ENCODE measurements at regions not wholly inside any gene's neighbourhood (a gene's known extent, or its start where the extent isn't known, plus 50 kb on each side); places are given as distances from the start of the nearest gene placed in this dataset.

- Histone ChIP-seq H3K4ac (ENCODE audit: low read length) (no peak overlapping the region), H2AFZ (ENCODE audit: low read length) (no peak overlapping the region), H3K79me1 (ENCODE audit: low read depth, low read length) (no peaks in the 10 kb centered on the region), H3K4me2 (ENCODE audit: insufficient read depth, low read length, poor library complexity, severe bottlenecking) (no peak overlapping the region), H3K18ac (ENCODE audit: low read length) (no peak overlapping the region), H3K14ac (ENCODE audit: low read length) (no peak overlapping the region), H2BK120ac (ENCODE audit: low read depth, low read length) (no peak overlapping the region), H3K4me1 (ENCODE audit: control insufficient read depth in 2 of 2, insufficient read depth in 1 of 2, low read depth in 1 of 2, low read length in 2 of 2) (peaks cover 0 to 3% of the 10 kb centered on the region in 2 donors), H3K27ac (replicated peaks; ENCODE audit: low read length) (no peak overlapping the region), H2BK15ac (ENCODE audit: low read length) (peak overlapping the region; percentile 45), H3K9ac (ENCODE audit: low read depth, low read length, poor library complexity) (no peak overlapping the region), H3K27me3 (ENCODE audit: control insufficient read depth in 3 of 3, insufficient read depth in 3 of 3, low read depth in 1 of 3, low read length in 3 of 3) (peaks cover 0 to 20% (median 2%) of the 10 kb centered on the region in 3 experiments), H2BK5ac (ENCODE audit: low read length) (no peak overlapping the region), H4K8ac (ENCODE audit: low read depth, low read length) (no peak overlapping the region), H3K9me3 (replicated peaks in 1 of 2; ENCODE audit: control insufficient read depth in 2 of 2, insufficient read depth in 1 of 2, low read depth in 1 of 2, low read length in 2 of 2) (peaks cover 0 to 1% of the 10 kb centered on the region in 2 donors), H3K23ac (ENCODE audit: low read depth, low read length, poor library complexity) (no peak overlapping the region), H4K91ac (ENCODE audit: low read depth, low read length, poor library complexity) (no peak overlapping the region), H3K4me3 (ENCODE audit: low read length in 2 of 2) (no peak overlapping the region), H2BK12ac (ENCODE audit: low read length) (peak overlapping the region; percentile 47), H3K36me3 (replicated peaks in 1 of 2; ENCODE audit: control insufficient read depth in 2 of 2, insufficient read depth in 2 of 2, low read length in 2 of 2) (peaks cover 0 to 3% of the 10 kb centered on the region in 2 donors), H2AK5ac (ENCODE audit: low read depth, low read length) (peak overlapping the region; percentile 88)
- no peak for DNase-seq (ENCODE audit: low spot score)
- no CpG with 5 or more reads among the region's 10 CpGs for WGBS, 2 donors (ENCODE audit: extremely low coverage in 2 of 2, insufficient read length in 2 of 2, insufficient replicate concordance in 1 of 2)
These were observed 149.0 kb downstream of the MRM1 start for GRCh38 chr17:36750316-36750885.

- H3K4me1 ChIP-seq (ENCODE audit: control insufficient read depth in 2 of 2, insufficient read depth in 1 of 2, low read depth in 1 of 2, low read length in 2 of 2), result peaks cover 0 to 4% of the 10 kb centered on the region in 2 donors
- no peaks in the 10 kb centered on the region for H3K79me1 ChIP-seq (ENCODE audit: low read depth, low read length)
- peak overlapping the region; percentile 84 for H2BK5ac ChIP-seq (ENCODE audit: low read length)
- no CpG with 5 or more reads among the region's 10 CpGs for whole genome bisulfite sequencing, 2 donors (ENCODE audit: extremely low coverage in 2 of 2, insufficient read length in 2 of 2, insufficient replicate concordance in 1 of 2)
- H2BK12ac ChIP-seq (ENCODE audit: low read length), result peak overlapping the region; percentile 82
- H3K23ac ChIP-seq (ENCODE audit: low read depth, low read length, poor library complexity), result peak overlapping the region; percentile 82
- peak overlapping the region; percentile 92 for H2AK5ac ChIP-seq (ENCODE audit: low read depth, low read length)
- H3K4ac ChIP-seq (ENCODE audit: low read length), result no peak overlapping the region
- H3K27ac ChIP-seq (replicated peaks; ENCODE audit: low read length), result no peak overlapping the region
- peak overlapping the region; percentile 54 for H3K9ac ChIP-seq (ENCODE audit: low read depth, low read length, poor library complexity)
- peak overlapping the region; percentile 94 for H3K14ac ChIP-seq (ENCODE audit: low read length)
- H2BK120ac ChIP-seq (ENCODE audit: low read depth, low read length), result no peak overlapping the region
- H3K4me2 ChIP-seq (ENCODE audit: insufficient read depth, low read length, poor library complexity, severe bottlenecking), result no peak overlapping the region
- peak overlapping the region; percentile 35 for H3K18ac ChIP-seq (ENCODE audit: low read length)
- no peak overlapping the region for H4K8ac ChIP-seq (ENCODE audit: low read depth, low read length)
- peaks cover 0 to 1% of the 10 kb centered on the region in 2 donors for H3K9me3 ChIP-seq (replicated peaks in 1 of 2; ENCODE audit: control insufficient read depth in 2 of 2, insufficient read depth in 1 of 2, low read depth in 1 of 2, low read length in 2 of 2)
- H3K36me3 ChIP-seq (replicated peaks in 1 of 2; ENCODE audit: control insufficient read depth in 2 of 2, insufficient read depth in 2 of 2, low read length in 2 of 2), result no peaks in the 10 kb centered on the region
- no peak overlapping the region for H4K91ac ChIP-seq (ENCODE audit: low read depth, low read length, poor library complexity)
- H2BK15ac ChIP-seq (ENCODE audit: low read length), result no peak overlapping the region
- H3K4me3 ChIP-seq (ENCODE audit: low read length in 2 of 2), result no peak overlapping the region
- H3K27me3 ChIP-seq (ENCODE audit: control insufficient read depth in 3 of 3, insufficient read depth in 3 of 3, low read depth in 1 of 3, low read length in 3 of 3), result peaks cover 0 to 10% (median 0%) of the 10 kb centered on the region in 3 experiments
- H2AFZ ChIP-seq (ENCODE audit: low read length), result no peak overlapping the region
- no peak for DNase-seq (ENCODE audit: low spot score)
These were observed 150.9 kb downstream of the MRM1 start for GRCh38 chr17:36752096-36752888.

GRCh38 chr17:36755586-36755985 is 154.2 kb downstream of the MRM1 start:
- no peak for DNase-seq (ENCODE audit: low spot score)
- H3K27me3 ChIP-seq (ENCODE audit: control insufficient read depth in 3 of 3, insufficient read depth in 3 of 3, low read depth in 1 of 3, low read length in 3 of 3), result no peaks in the 10 kb centered on the region

GRCh38 chr17:36756695-36757094 is 155.3 kb downstream of the MRM1 start:
- WGBS, 2 donors (ENCODE audit: extremely low coverage in 2 of 2, insufficient read length in 2 of 2, insufficient replicate concordance in 1 of 2), result no CpG with 5 or more reads among the region's 3 CpGs
- no peak overlapping the region for H2AK5ac ChIP-seq (ENCODE audit: low read depth, low read length)
- H3K14ac ChIP-seq (ENCODE audit: low read length), result no peak overlapping the region
- no peak overlapping the region for H2AFZ ChIP-seq (ENCODE audit: low read length)
- H3K4me2 ChIP-seq (ENCODE audit: insufficient read depth, low read length, poor library complexity, severe bottlenecking), result no peak overlapping the region
- H2BK12ac ChIP-seq (ENCODE audit: low read length), result no peak overlapping the region
- H3K4me3 ChIP-seq (ENCODE audit: low read length in 2 of 2), result no peak overlapping the region
- H3K9me3 ChIP-seq (replicated peaks in 1 of 2; ENCODE audit: control insufficient read depth in 2 of 2, insufficient read depth in 1 of 2, low read depth in 1 of 2, low read length in 2 of 2), result peaks cover 0 to 3% of the 10 kb centered on the region in 2 donors
- no peak overlapping the region for H3K23ac ChIP-seq (ENCODE audit: low read depth, low read length, poor library complexity)
- no peak overlapping the region for H3K9ac ChIP-seq (ENCODE audit: low read depth, low read length, poor library complexity)
- H4K8ac ChIP-seq (ENCODE audit: low read depth, low read length), result no peak overlapping the region
- no peak overlapping the region for H3K27ac ChIP-seq (replicated peaks; ENCODE audit: low read length)
- H3K27me3 ChIP-seq (ENCODE audit: control insufficient read depth in 3 of 3, insufficient read depth in 3 of 3, low read depth in 1 of 3, low read length in 3 of 3), result no peaks in the 10 kb centered on the region
- H2BK15ac ChIP-seq (ENCODE audit: low read length), result no peak overlapping the region
- H3K18ac ChIP-seq (ENCODE audit: low read length), result no peak overlapping the region
- H2BK5ac ChIP-seq (ENCODE audit: low read length), result no peak overlapping the region
- H4K91ac ChIP-seq (ENCODE audit: low read depth, low read length, poor library complexity), result no peak overlapping the region
- no peaks in the 10 kb centered on the region for H3K79me1 ChIP-seq (ENCODE audit: low read depth, low read length)
- peaks cover 0 to 9% of the 10 kb centered on the region in 2 donors for H3K4me1 ChIP-seq (ENCODE audit: control insufficient read depth in 2 of 2, insufficient read depth in 1 of 2, low read depth in 1 of 2, low read length in 2 of 2)
- no peaks in the 10 kb centered on the region for H3K36me3 ChIP-seq (replicated peaks in 1 of 2; ENCODE audit: control insufficient read depth in 2 of 2, insufficient read depth in 2 of 2, low read length in 2 of 2)
- H3K4ac ChIP-seq (ENCODE audit: low read length), result no peak overlapping the region
- no peak for DNase-seq (ENCODE audit: low spot score)
- no peak overlapping the region for H2BK120ac ChIP-seq (ENCODE audit: low read depth, low read length)

More at GRCh38 chr17:36755586-36755985, 154.2 kb downstream of the MRM1 start:
- Histone ChIP-seq H2BK120ac (ENCODE audit: low read depth, low read length) (no peak overlapping the region), H3K14ac (ENCODE audit: low read length) (no peak overlapping the region), H3K4me1 (ENCODE audit: control insufficient read depth in 2 of 2, insufficient read depth in 1 of 2, low read depth in 1 of 2, low read length in 2 of 2) (peaks cover 0 to 3% of the 10 kb centered on the region in 2 donors), H4K8ac (ENCODE audit: low read depth, low read length) (no peak overlapping the region), H3K4me3 (ENCODE audit: low read length in 2 of 2) (no peak overlapping the region), H3K9me3 (replicated peaks in 1 of 2; ENCODE audit: control insufficient read depth in 2 of 2, insufficient read depth in 1 of 2, low read depth in 1 of 2, low read length in 2 of 2) (peaks cover 0 to 1% of the 10 kb centered on the region in 2 donors), H3K4ac (ENCODE audit: low read length) (no peak overlapping the region), H3K36me3 (replicated peaks in 1 of 2; ENCODE audit: control insufficient read depth in 2 of 2, insufficient read depth in 2 of 2, low read length in 2 of 2) (no peaks in the 10 kb centered on the region), H3K4me2 (ENCODE audit: insufficient read depth, low read length, poor library complexity, severe bottlenecking) (no peak overlapping the region), H3K79me1 (ENCODE audit: low read depth, low read length) (no peaks in the 10 kb centered on the region), H2AFZ (ENCODE audit: low read length) (no peak overlapping the region), H2AK5ac (ENCODE audit: low read depth, low read length) (peak overlapping the region; percentile 73), H2BK12ac (ENCODE audit: low read length) (no peak overlapping the region), H3K18ac (ENCODE audit: low read length) (peak overlapping the region; percentile 21), H4K91ac (ENCODE audit: low read depth, low read length, poor library complexity) (no peak overlapping the region), H2BK15ac (ENCODE audit: low read length) (peak overlapping the region; percentile 42), H2BK5ac (ENCODE audit: low read length) (no peak overlapping the region), H3K23ac (ENCODE audit: low read depth, low read length, poor library complexity) (peak overlapping the region; percentile 65), H3K9ac (ENCODE audit: low read depth, low read length, poor library complexity) (no peak overlapping the region), H3K27ac (replicated peaks; ENCODE audit: low read length) (no peak overlapping the region)
- WGBS, 2 donors (ENCODE audit: extremely low coverage in 2 of 2, insufficient read length in 2 of 2, insufficient replicate concordance in 1 of 2), result no CpG with 5 or more reads among the region's 10 CpGs

Data from neuronal stem cell (in vitro differentiated cells).